Fibroblast of skin of left quadriceps (primary cell): ENCODE measurements at regions not wholly inside any gene's neighbourhood (a gene's known extent, or its start where the extent isn't known, plus 50 kb on each side); places are given as distances from the start of the nearest gene placed in this dataset.
"Not testable (repeated sequence)": the region's sequence is repeated elsewhere in the genome, so short reads cannot be mapped to it uniquely, and the experiment has no call there.

ENCODE experiments used
- DNase-seq, 2 experiments: peaks; one replicate each; pipeline ENCODE4 v3.0.0-alpha.2; 2013; ENCODE audit warnings: low read depth in 2 of 2

- no peak for DNase-seq
These were observed 309.0 kb upstream of the PABPC4L start for GRCh38 chr4:134510544-134510943.

GRCh38 chr4:134505511-134505910 lies 303.9 kb upstream of the PABPC4L start:
- DNase-seq: no peak

- no peak for DNase-seq
These were observed 300.5 kb upstream of the PABPC4L start for GRCh38 chr4:134501973-134502643.

GRCh38 chr4:134501488-134501887 lies 299.9 kb upstream of the PABPC4L start:
- DNase-seq: not testable (repeated sequence)

- DNase-seq: no peak
These were observed 297.5 kb upstream of the PABPC4L start for GRCh38 chr4:134499074-134499473.

GRCh38 chr4:134490863-134491262 lies 289.3 kb upstream of the PABPC4L start:
- DNase-seq: no peak

- DNase-seq: not testable (repeated sequence)
These were observed 281.9 kb upstream of the PABPC4L start for GRCh38 chr4:134483514-134483913.

- DNase-seq: no peak
These were observed 270.0 kb upstream of the PABPC4L start for GRCh38 chr4:134471569-134471968.

- no peak for DNase-seq
These were observed 269.0 kb upstream of the PABPC4L start for GRCh38 chr4:134470544-134470943.

- no peak for DNase-seq
These were observed 263.8 kb upstream of the PABPC4L start for GRCh38 chr4:134465417-134465816.

- no peak for DNase-seq
These were observed 262.2 kb upstream of the PABPC4L start for GRCh38 chr4:134463771-134464170.

GRCh38 chr4:134426821-134427220 lies 225.2 kb upstream of the PABPC4L start:
- DNase-seq: no peak

- DNase-seq: no peak
These were observed 224.2 kb upstream of the PABPC4L start for GRCh38 chr4:134425756-134426155.

- no peak for DNase-seq
These were observed 221.2 kb upstream of the PABPC4L start for GRCh38 chr4:134422776-134423175.

- no peak for DNase-seq
These were observed 220.1 kb upstream of the PABPC4L start for GRCh38 chr4:134421734-134422133.

- DNase-seq: no peak
These were observed 207.3 kb upstream of the PABPC4L start for GRCh38 chr4:134408897-134409296.

GRCh38 chr4:134401798-134402197 lies 200.2 kb upstream of the PABPC4L start:
- DNase-seq: no peak

GRCh38 chr4:134393592-134393991 lies 192.0 kb upstream of the PABPC4L start:
- no peak for DNase-seq

GRCh38 chr4:134390319-134390718 lies 188.7 kb upstream of the PABPC4L start:
- no peak for DNase-seq

- no peak for DNase-seq
These were observed 186.8 kb upstream of the PABPC4L start for GRCh38 chr4:134388351-134388750.

- DNase-seq: no peak
These were observed 181.1 kb upstream of the PABPC4L start for GRCh38 chr4:134382478-134383227.

- no peak for DNase-seq
These were observed 174.2 kb upstream of the PABPC4L start for GRCh38 chr4:134375775-134376174.

- peak; percentile 57 to 63 for DNase-seq
These were observed 164.3 kb upstream of the PABPC4L start for GRCh38 chr4:134365852-134366251.
